NB4 (cell line): ENCODE measurements at regions not wholly inside any gene's neighbourhood (a gene's known extent, or its start where the extent isn't known, plus 50 kb on each side); places are given as distances from the start of the nearest gene placed in this dataset.

ENCODE experiments used
- POLR2A ChIP-seq: IDR thresholded peaks from 2 replicates; pipeline ENCODE4 v1.6.1; 2011; ENCODE audit warnings: mild to moderate bottlenecking; ENCODE audit not compliant: insufficient read length; ENCODE audit errors: extremely low read depth
- TF ChIP-seq, protein P1 (sequence below): IDR thresholded peaks from one replicate; pipeline ENCODE4 v1.5.1; 2012; ENCODE audit warnings: low read depth, low read length

GRCh38 chr5:33195431-33196165 lies 245.2 kb upstream of the TARS1 start:
- TF ChIP-seq, protein P1, sequence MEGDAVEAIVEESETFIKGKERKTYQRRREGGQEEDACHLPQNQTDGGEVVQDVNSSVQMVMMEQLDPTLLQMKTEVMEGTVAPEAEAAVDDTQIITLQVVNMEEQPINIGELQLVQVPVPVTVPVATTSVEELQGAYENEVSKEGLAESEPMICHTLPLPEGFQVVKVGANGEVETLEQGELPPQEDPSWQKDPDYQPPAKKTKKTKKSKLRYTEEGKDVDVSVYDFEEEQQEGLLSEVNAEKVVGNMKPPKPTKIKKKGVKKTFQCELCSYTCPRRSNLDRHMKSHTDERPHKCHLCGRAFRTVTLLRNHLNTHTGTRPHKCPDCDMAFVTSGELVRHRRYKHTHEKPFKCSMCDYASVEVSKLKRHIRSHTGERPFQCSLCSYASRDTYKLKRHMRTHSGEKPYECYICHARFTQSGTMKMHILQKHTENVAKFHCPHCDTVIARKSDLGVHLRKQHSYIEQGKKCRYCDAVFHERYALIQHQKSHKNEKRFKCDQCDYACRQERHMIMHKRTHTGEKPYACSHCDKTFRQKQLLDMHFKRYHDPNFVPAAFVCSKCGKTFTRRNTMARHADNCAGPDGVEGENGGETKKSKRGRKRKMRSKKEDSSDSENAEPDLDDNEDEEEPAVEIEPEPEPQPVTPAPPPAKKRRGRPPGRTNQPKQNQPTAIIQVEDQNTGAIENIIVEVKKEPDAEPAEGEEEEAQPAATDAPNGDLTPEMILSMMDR = no peak
- TF ChIP-seq POLR2A = no peak
